SK-N-SH (cell line): ENCODE measurements at regions not wholly inside any gene's neighbourhood (a gene's known extent, or its start where the extent isn't known, plus 50 kb on each side); places are given as distances from the start of the nearest gene placed in this dataset.

Source experiments
- CTCF ChIA-PET: fragments of 300-600, 350-600 bp; formaldehyde crosslinking; extraction: SDS; loops from one replicate; lab custom pipeline; 2021; lab: Yijun Ruan, JAX
- POLR2A ChIA-PET: fragments of 350-600 bp; sonication (Branson Sonifier 250); formaldehyde crosslinking; extraction: SDS; loops from one replicate; lab custom pipeline; 2020; ENCODE audit warnings: antibody characterized with exemption, inconsistent platforms; lab: Yijun Ruan, JAX
- DNase-seq: peaks from one replicate; pipeline ENCODE4 v3.0.0; 2012
- H2AFZ ChIP-seq: fragments of 200-600 bp; sonication (generic); 2 replicates; pipeline ENCODE4 v1.8.1; 2016; ENCODE audit warnings: antibody characterized with exemption, mild to moderate bottlenecking, low read depth
- H3F3A ChIP-seq: fragments of 200-600 bp; sonication (generic); replicated peaks from 2 replicates; pipeline ENCODE3; 2016; ENCODE audit warnings: antibody characterized with exemption, mild to moderate bottlenecking; ENCODE audit not compliant: insufficient read depth
- H3K27ac ChIP-seq, 2 experiments: fragments of 200-500 bp in 1 of 2; fragments of 200-600 bp in 1 of 2; sonication (Bioruptor generic) in 1 of 2; sonication (generic), shearing (Covaris generic) in 1 of 2; 2 replicates each; pipeline versions ENCODE4 v1.5.1 to v1.6.1; 2014 to 2016; ENCODE audit warnings: low read depth in 2 of 2, inconsistent platforms in 1 of 2, low read length in 1 of 2, mild to moderate bottlenecking in 1 of 2, mixed read lengths in 1 of 2
- H3K27me3 ChIP-seq: fragments of 200-600 bp; sonication (generic), shearing (Covaris generic); 2 replicates; pipeline ENCODE4 v1.6.1; 2016; ENCODE audit warnings: mixed run types; ENCODE audit not compliant: insufficient read depth
- H3K36me3 ChIP-seq, 2 experiments: fragments of 200-500 bp in 1 of 2; fragments of 200-600 bp in 1 of 2; sonication (Bioruptor generic) in 1 of 2; sonication (generic) in 1 of 2; replicated peaks in 1 of 2; 2 replicates each; pipeline versions ENCODE3 to v1.5.1; 2014 to 2016; ENCODE audit warnings: low read length in 1 of 2, mild to moderate bottlenecking in 1 of 2; ENCODE audit not compliant: insufficient read depth in 2 of 2, control insufficient read depth in 1 of 2
- H3K4me1 ChIP-seq, 2 experiments: fragments of 200-500 bp in 1 of 2; fragments of 200-600 bp in 1 of 2; sonication (Bioruptor generic) in 1 of 2; sonication (generic), shearing (Covaris generic) in 1 of 2; 2 replicates each; pipeline versions ENCODE4 v1.5.1 to v1.6.1; 2014 to 2016; ENCODE audit warnings: low read depth in 1 of 2, low read length in 1 of 2, mixed run types in 1 of 2; ENCODE audit not compliant: insufficient read depth in 2 of 2, control insufficient read depth in 1 of 2
- H3K4me2 ChIP-seq: fragments of 200-600 bp; sonication (generic), shearing (Covaris generic); 2 replicates; pipeline ENCODE4 v1.6.1; 2017; ENCODE audit warnings: mixed run types
- H3K4me3 ChIP-seq, 2 experiments: fragments of 200-500 bp in 1 of 2; fragments of 200-600 bp in 1 of 2; sonication (Bioruptor generic) in 1 of 2; sonication (generic), shearing (Covaris generic) in 1 of 2; 2 replicates each; pipeline versions ENCODE4 v1.5.1 to v1.8.1; 2014 to 2016; ENCODE audit warnings: low read depth in 2 of 2, inconsistent platforms in 1 of 2, low read length in 1 of 2, mild to moderate bottlenecking in 1 of 2, mixed read lengths in 1 of 2, moderate library complexity in 1 of 2
- H3K79me2 ChIP-seq: fragments of 200-600 bp; sonication (generic); 2 replicates; pipeline ENCODE4 v1.8.1; 2017; ENCODE audit warnings: mild to moderate bottlenecking; ENCODE audit not compliant: insufficient read depth
- H3K9ac ChIP-seq: fragments of 200-600 bp; sonication (generic); 2 replicates; pipeline ENCODE4 v1.6.1; 2017; ENCODE audit warnings: mixed run types
- H3K9me2 ChIP-seq: fragments of 200-600 bp; sonication (generic); 2 replicates; pipeline ENCODE4 v1.6.1; 2017; ENCODE audit warnings: mixed run types
- H3K9me3 ChIP-seq: fragments of 200-600 bp; sonication (generic); 2 replicates; pipeline ENCODE4 v1.6.1; 2017; ENCODE audit warnings: mixed run types, mild to moderate bottlenecking, moderate library complexity
- H4K20me1 ChIP-seq: fragments of 200-600 bp; sonication (generic); 2 replicates; pipeline ENCODE4 v1.6.1; 2017; ENCODE audit warnings: mild to moderate bottlenecking, mixed run types; ENCODE audit not compliant: insufficient read depth
- CHD2 ChIP-seq: fragments of 150-350 bp; IDR thresholded peaks from 2 replicates; pipeline ENCODE4 v1.6.1; 2018; ENCODE audit warnings: low read length; ENCODE audit not compliant: partially characterized antibody
- ELF1 ChIP-seq: IDR thresholded peaks from 2 replicates; pipeline ENCODE4 v1.4.0; 2012
- EZH2phosphoT487 ChIP-seq: fragments of 200-600 bp; sonication (generic); IDR thresholded peaks from 2 replicates; pipeline ENCODE4 v1.6.1; 2017; ENCODE audit warnings: low read depth, mixed run types, mild to moderate bottlenecking, antibody characterized with exemption, moderate library complexity, borderline replicate concordance
- FOSL2 ChIP-seq: IDR thresholded peaks from 2 replicates; pipeline ENCODE4 v1.4.0; 2012; ENCODE audit warnings: low read depth, mild to moderate bottlenecking, moderate library complexity, borderline replicate concordance
- FOXM1 ChIP-seq: IDR thresholded peaks from 2 replicates; pipeline ENCODE4 v1.4.0; 2012; ENCODE audit warnings: low read depth, mild to moderate bottlenecking
- MEF2A ChIP-seq: IDR thresholded peaks from 2 replicates; pipeline ENCODE4 v1.4.0; 2012; ENCODE audit warnings: low read depth, borderline replicate concordance
- NFIC ChIP-seq: IDR thresholded peaks from 2 replicates; pipeline ENCODE4 v1.4.0; 2012; ENCODE audit warnings: borderline replicate concordance
- NRF1 ChIP-seq: IDR thresholded peaks from 2 replicates; pipeline ENCODE4 v1.6.1; 2012; ENCODE audit warnings: low read depth, mild to moderate bottlenecking, low read length
- RAD21 ChIP-seq: IDR thresholded peaks from 2 replicates; pipeline ENCODE4 v1.6.1; 2012; ENCODE audit warnings: mild to moderate bottlenecking, low read length
- RCOR1 ChIP-seq: fragments of 150-350 bp; IDR thresholded peaks from 2 replicates; pipeline ENCODE4 v1.6.1; 2017; ENCODE audit warnings: antibody characterized with exemption, low read length
- RXRA ChIP-seq: IDR thresholded peaks from 2 replicates; pipeline ENCODE4 v1.4.0; 2012; ENCODE audit warnings: low read depth, mild to moderate bottlenecking, borderline replicate concordance
- SIN3A ChIP-seq: IDR thresholded peaks from 2 replicates; pipeline ENCODE4 v1.6.1; 2012; ENCODE audit warnings: low read depth, mild to moderate bottlenecking, low read length, moderate library complexity, borderline replicate concordance
- SMC3 ChIP-seq: IDR thresholded peaks from 2 replicates; pipeline ENCODE4 v1.6.1; 2012; ENCODE audit warnings: low read depth, low read length, improper control_type of control experiment
- TCF12 ChIP-seq: IDR thresholded peaks from 2 replicates; pipeline ENCODE4 v1.4.0; 2012
- TEAD4 ChIP-seq: IDR thresholded peaks from 2 replicates; pipeline ENCODE4 v1.4.0; 2012; ENCODE audit warnings: mild to moderate bottlenecking, borderline replicate concordance; ENCODE audit not compliant: insufficient read depth
- YY1 ChIP-seq: IDR thresholded peaks from 2 replicates; pipeline ENCODE4 v1.4.0; 2012; ENCODE audit warnings: low read depth, mild to moderate bottlenecking
- ZBTB33 ChIP-seq: IDR thresholded peaks from 2 replicates; pipeline ENCODE4 v1.4.0; 2012; ENCODE audit warnings: low read depth, borderline replicate concordance
- WGBS: methylation state at CpG from one replicate; pipeline ENCODE4 v1.1.6; 2017; ENCODE audit warnings: low lambda C conversion rate; 5-methylcytosine and 5-hydroxymethylcytosine counted together
- TF ChIP-seq, protein P1 (sequence below): IDR thresholded peaks from 2 replicates; pipeline ENCODE4 v1.6.1; 2012; ENCODE audit warnings: mild to moderate bottlenecking, low read depth, low read length, moderate library complexity
- TF ChIP-seq, protein P2 (sequence below): IDR thresholded peaks from 2 replicates; pipeline ENCODE4 v1.4.0; 2012; ENCODE audit warnings: low read depth
- TF ChIP-seq, protein P3 (sequence below): fragments of 150-350 bp; IDR thresholded peaks from 2 replicates; pipeline ENCODE4 v1.6.1; 2017; ENCODE audit warnings: antibody characterized with exemption, low read length, low read depth, borderline replicate concordance

GRCh38 chr6:134434019-134434942 is 116.4 kb upstream of the SGK1 start:
- DNase-seq, result no peak
- CTCF ChIA-PET, result no interaction called here
- no peaks in the 10 kb centered on the region for H3K36me3 ChIP-seq
- H2AFZ ChIP-seq, result no peak overlapping the region
- no peaks in the 10 kb centered on the region for H3K27me3 ChIP-seq
- peaks cover 0 to 6% of the 10 kb centered on the region in 2 experiments; a peak in 2 of 4 replicates for H3K4me1 ChIP-seq
- no peaks in the 10 kb centered on the region for H3K9me3 ChIP-seq
- H4K20me1 ChIP-seq, result no peaks in the 10 kb centered on the region
- H3F3A ChIP-seq, result peaks cover 16% of the 10 kb centered on the region
- POLR2A ChIA-PET, result no interaction called here
- H3K9me2 ChIP-seq, result no peaks in the 10 kb centered on the region
- no peak overlapping the region for H3K9ac ChIP-seq
- no peak overlapping the region for H3K4me2 ChIP-seq
- no peaks in the 10 kb centered on the region for H3K79me2 ChIP-seq
- no peak overlapping the region for H3K27ac ChIP-seq
- H3K4me3 ChIP-seq, result no peak overlapping the region
- TF ChIP-seq CHD2, result no peak
- no peak for TF ChIP-seq ELF1
- no peak for TF ChIP-seq YY1
- TF ChIP-seq TEAD4, result no peak
- no peak for TF ChIP-seq SMC3
- TF ChIP-seq RAD21, result no peak
- no peak for TF ChIP-seq TCF12
- no peak for TF ChIP-seq EZH2phosphoT487
- TF ChIP-seq, protein P1, sequence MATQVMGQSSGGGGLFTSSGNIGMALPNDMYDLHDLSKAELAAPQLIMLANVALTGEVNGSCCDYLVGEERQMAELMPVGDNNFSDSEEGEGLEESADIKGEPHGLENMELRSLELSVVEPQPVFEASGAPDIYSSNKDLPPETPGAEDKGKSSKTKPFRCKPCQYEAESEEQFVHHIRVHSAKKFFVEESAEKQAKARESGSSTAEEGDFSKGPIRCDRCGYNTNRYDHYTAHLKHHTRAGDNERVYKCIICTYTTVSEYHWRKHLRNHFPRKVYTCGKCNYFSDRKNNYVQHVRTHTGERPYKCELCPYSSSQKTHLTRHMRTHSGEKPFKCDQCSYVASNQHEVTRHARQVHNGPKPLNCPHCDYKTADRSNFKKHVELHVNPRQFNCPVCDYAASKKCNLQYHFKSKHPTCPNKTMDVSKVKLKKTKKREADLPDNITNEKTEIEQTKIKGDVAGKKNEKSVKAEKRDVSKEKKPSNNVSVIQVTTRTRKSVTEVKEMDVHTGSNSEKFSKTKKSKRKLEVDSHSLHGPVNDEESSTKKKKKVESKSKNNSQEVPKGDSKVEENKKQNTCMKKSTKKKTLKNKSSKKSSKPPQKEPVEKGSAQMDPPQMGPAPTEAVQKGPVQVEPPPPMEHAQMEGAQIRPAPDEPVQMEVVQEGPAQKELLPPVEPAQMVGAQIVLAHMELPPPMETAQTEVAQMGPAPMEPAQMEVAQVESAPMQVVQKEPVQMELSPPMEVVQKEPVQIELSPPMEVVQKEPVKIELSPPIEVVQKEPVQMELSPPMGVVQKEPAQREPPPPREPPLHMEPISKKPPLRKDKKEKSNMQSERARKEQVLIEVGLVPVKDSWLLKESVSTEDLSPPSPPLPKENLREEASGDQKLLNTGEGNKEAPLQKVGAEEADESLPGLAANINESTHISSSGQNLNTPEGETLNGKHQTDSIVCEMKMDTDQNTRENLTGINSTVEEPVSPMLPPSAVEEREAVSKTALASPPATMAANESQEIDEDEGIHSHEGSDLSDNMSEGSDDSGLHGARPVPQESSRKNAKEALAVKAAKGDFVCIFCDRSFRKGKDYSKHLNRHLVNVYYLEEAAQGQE, result no peak
- TF ChIP-seq, protein P2, sequence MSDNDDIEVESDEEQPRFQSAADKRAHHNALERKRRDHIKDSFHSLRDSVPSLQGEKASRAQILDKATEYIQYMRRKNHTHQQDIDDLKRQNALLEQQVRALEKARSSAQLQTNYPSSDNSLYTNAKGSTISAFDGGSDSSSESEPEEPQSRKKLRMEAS, result no peak
- TF ChIP-seq FOXM1, result no peak
- no peak for TF ChIP-seq NFIC
- no peak for TF ChIP-seq MEF2A
- TF ChIP-seq SIN3A, result no peak
- TF ChIP-seq, protein P3, sequence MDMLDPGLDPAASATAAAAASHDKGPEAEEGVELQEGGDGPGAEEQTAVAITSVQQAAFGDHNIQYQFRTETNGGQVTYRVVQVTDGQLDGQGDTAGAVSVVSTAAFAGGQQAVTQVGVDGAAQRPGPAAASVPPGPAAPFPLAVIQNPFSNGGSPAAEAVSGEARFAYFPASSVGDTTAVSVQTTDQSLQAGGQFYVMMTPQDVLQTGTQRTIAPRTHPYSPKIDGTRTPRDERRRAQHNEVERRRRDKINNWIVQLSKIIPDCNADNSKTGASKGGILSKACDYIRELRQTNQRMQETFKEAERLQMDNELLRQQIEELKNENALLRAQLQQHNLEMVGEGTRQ, result no peak
- TF ChIP-seq RXRA, result no peak
- no peak for TF ChIP-seq FOSL2
- no peak for TF ChIP-seq NRF1
- TF ChIP-seq RCOR1, result no peak
- TF ChIP-seq ZBTB33, result no peak
- TF ChIP-seq, all 33 proteins: peak for 0
- 96% methylated on average over 9 of the region's 9 CpGs for WGBS
